DND-41 (cell line): ENCODE measurements at regions not wholly inside any gene's neighbourhood (a gene's known extent, or its start where the extent isn't known, plus 50 kb on each side); places are given as distances from the start of the nearest gene placed in this dataset.

Source experiments
- ATAC-seq: fragments of 200-7000 bp; cut with Tn5 transposase; 3 replicates; pipeline ENCODE4 v1.9.1; 2021; ENCODE audit warnings: low read depth; ENCODE audit not compliant: insufficient read depth
- DNase-seq: peaks from one replicate; pipeline ENCODE4 v3.0.0-alpha.2; 2020
- H2AFZ ChIP-seq: 2 replicates; pipeline ENCODE4 v1.6.0; 2012; ENCODE audit warnings: low read depth, low read length
- H3K27ac ChIP-seq: 2 replicates; pipeline ENCODE4 v1.5.1; 2012; ENCODE audit warnings: low read length, inconsistent platforms
- H3K27me3 ChIP-seq: fragments of 200-600 bp; sonication (generic); 2 replicates; pipeline ENCODE4 v1.6.0; 2012; ENCODE audit warnings: low read length, mild to moderate bottlenecking, inconsistent platforms; ENCODE audit not compliant: insufficient read depth, poor library complexity
- H3K36me3 ChIP-seq: 2 replicates; pipeline ENCODE4 v1.5.1; 2012; ENCODE audit warnings: low read length, inconsistent platforms; ENCODE audit not compliant: insufficient read depth
- H3K4me1 ChIP-seq: 2 replicates; pipeline ENCODE4 v1.5.1; 2012; ENCODE audit warnings: mild to moderate bottlenecking, low read length; ENCODE audit not compliant: insufficient read depth
- H3K4me2 ChIP-seq: 2 replicates; pipeline ENCODE4 v1.6.0; 2012; ENCODE audit warnings: mild to moderate bottlenecking, moderate library complexity, low read length, inconsistent platforms; ENCODE audit not compliant: insufficient read depth
- H3K4me3 ChIP-seq, 2 experiments: fragments of 200-600 bp in 1 of 2; shearing (Covaris generic) in 1 of 2; 2 replicates each; pipeline ENCODE4 v1.5.1; 2012 to 2016; ENCODE audit warnings: inconsistent platforms in 2 of 2, low read length in 2 of 2, mild to moderate bottlenecking in 2 of 2, low read depth in 1 of 2, moderate library complexity in 1 of 2
- H3K79me2 ChIP-seq: 2 replicates; pipeline ENCODE4 v1.6.0; 2012; ENCODE audit warnings: low read length, inconsistent platforms; ENCODE audit not compliant: insufficient read depth
- H3K9ac ChIP-seq: 2 replicates; pipeline ENCODE4 v1.6.0; 2012; ENCODE audit warnings: low read depth, mild to moderate bottlenecking, inconsistent platforms, low read length, moderate library complexity
- H3K9me3 ChIP-seq: 2 replicates; pipeline ENCODE4 v1.5.1; 2012; ENCODE audit warnings: low read length, moderate library complexity, mild to moderate bottlenecking, inconsistent platforms; ENCODE audit not compliant: insufficient read depth, severe bottlenecking
- H4K20me1 ChIP-seq: 2 replicates; pipeline ENCODE4 v1.6.0; 2012; ENCODE audit warnings: low read length; ENCODE audit not compliant: insufficient read depth
- EZH2 ChIP-seq: IDR thresholded peaks from 3 replicates; pipeline ENCODE4 v1.6.1; 2012; ENCODE audit warnings: borderline replicate concordance, low read depth, mild to moderate bottlenecking, moderate library complexity, low read length, inconsistent platforms; ENCODE audit not compliant: severe bottlenecking
- TF ChIP-seq, protein P1 (sequence below): IDR thresholded peaks from 2 replicates; pipeline ENCODE4 v1.5.1; 2012; ENCODE audit warnings: borderline replicate concordance, low read length, moderate library complexity, mild to moderate bottlenecking; ENCODE audit not compliant: poor library complexity, severe bottlenecking; ENCODE audit errors: extremely low read depth

DNA sequence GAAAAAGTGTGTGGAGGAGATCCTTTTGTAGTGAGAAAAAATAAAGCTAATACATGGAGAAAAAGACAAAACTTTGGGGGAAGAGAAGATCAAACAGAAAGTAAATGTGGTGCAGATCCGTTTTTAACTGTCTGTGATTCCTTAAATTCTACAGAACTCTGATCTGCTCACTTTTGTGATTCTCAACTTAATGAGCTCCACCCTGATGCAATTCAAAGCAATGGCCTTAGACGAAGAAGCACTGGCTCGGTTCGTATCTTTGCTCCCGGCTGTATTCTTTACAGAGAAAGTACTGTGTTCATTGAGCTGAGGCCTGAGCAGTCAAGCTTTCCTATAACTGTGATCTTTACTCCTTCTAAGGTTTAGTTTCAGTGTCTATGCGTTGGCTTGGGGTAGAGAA, 453.4 kb downstream of the DMAC1 start:
- no peaks in the 10 kb centered on the region for H3K27me3 ChIP-seq
- no peaks in the 10 kb centered on the region for H3K36me3 ChIP-seq
- H3K9me3 ChIP-seq = peaks cover 5% of the 10 kb centered on the region
- H3K27ac ChIP-seq = no peak overlapping the region
- no peak for ATAC-seq
- no peak overlapping the region for H3K4me3 ChIP-seq
- H3K4me1 ChIP-seq = no peaks in the 10 kb centered on the region
- no peak overlapping the region for H2AFZ ChIP-seq
- no peaks in the 10 kb centered on the region for H3K79me2 ChIP-seq
- no peak for DNase-seq
- H4K20me1 ChIP-seq = no peaks in the 10 kb centered on the region
- TF ChIP-seq, protein P1, sequence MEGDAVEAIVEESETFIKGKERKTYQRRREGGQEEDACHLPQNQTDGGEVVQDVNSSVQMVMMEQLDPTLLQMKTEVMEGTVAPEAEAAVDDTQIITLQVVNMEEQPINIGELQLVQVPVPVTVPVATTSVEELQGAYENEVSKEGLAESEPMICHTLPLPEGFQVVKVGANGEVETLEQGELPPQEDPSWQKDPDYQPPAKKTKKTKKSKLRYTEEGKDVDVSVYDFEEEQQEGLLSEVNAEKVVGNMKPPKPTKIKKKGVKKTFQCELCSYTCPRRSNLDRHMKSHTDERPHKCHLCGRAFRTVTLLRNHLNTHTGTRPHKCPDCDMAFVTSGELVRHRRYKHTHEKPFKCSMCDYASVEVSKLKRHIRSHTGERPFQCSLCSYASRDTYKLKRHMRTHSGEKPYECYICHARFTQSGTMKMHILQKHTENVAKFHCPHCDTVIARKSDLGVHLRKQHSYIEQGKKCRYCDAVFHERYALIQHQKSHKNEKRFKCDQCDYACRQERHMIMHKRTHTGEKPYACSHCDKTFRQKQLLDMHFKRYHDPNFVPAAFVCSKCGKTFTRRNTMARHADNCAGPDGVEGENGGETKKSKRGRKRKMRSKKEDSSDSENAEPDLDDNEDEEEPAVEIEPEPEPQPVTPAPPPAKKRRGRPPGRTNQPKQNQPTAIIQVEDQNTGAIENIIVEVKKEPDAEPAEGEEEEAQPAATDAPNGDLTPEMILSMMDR = no peak
- TF ChIP-seq EZH2 = no peak
- no peak overlapping the region for H3K9ac ChIP-seq
- no peak overlapping the region for H3K4me2 ChIP-seq

DNA sequence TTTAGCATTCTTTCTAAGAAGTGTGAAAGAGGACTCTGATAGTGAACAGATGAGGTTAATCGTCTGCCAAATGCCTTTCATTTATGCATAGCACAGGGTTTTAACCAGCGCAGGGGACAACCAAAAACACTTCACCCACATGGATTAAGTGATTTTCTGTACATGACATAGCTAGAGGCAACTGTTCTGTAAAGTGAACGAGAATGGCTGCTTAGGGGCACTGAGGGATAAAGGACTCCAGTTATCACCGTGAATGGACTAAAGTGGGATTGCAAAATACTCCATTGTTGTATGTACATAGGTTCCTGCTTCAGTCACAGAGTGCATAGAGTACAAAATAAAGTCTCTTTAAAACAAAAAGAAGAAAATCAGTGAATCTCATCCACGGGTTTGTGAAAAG, 456.8 kb downstream of the DMAC1 start:
- no peaks in the 10 kb centered on the region for H3K27me3 ChIP-seq
- ATAC-seq = no peak
- no peak for DNase-seq

DNA sequence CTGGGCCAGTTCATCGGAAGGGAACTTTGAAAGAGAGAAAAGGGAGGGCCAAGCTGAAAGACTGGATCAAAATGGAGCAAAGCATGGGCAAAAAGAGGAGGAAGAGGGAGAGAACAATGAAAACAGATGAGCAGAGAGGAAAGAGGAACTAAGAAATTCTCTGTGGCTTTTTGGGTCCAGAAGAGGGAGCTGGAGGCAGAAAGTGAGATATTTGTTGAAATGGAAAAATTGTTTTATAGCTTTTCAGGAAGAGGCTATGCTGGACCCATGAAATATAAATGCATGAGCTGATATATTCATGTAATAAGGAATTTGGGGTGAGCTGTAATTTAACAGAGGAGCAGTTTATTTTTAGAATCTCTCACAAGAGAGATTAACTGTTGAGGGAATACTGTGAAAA, 457.3 kb downstream of the DMAC1 start:
- no peak for ATAC-seq

More for the DNA sequence above, 456.8 kb downstream of the DMAC1 start:
- no peak overlapping the region for H3K4me3 ChIP-seq
- no peak overlapping the region for H3K4me2 ChIP-seq
- H3K4me1 ChIP-seq = no peaks in the 10 kb centered on the region
- no peaks in the 10 kb centered on the region for H3K36me3 ChIP-seq
- TF ChIP-seq, protein P1 = no peak
- no peak for TF ChIP-seq EZH2
- no peak overlapping the region for H3K27ac ChIP-seq
- H2AFZ ChIP-seq = no peak overlapping the region
- no peaks in the 10 kb centered on the region for H3K9me3 ChIP-seq
- no peak overlapping the region for H3K9ac ChIP-seq
- no peaks in the 10 kb centered on the region for H4K20me1 ChIP-seq
- no peaks in the 10 kb centered on the region for H3K79me2 ChIP-seq

More for the DNA sequence above, 457.3 kb downstream of the DMAC1 start:
- Histone ChIP-seq H3K36me3 (no peaks in the 10 kb centered on the region), H3K4me1 (no peaks in the 10 kb centered on the region), H3K27me3 (no peaks in the 10 kb centered on the region), H3K4me3 (no peak overlapping the region), H3K79me2 (no peaks in the 10 kb centered on the region), H3K4me2 (no peak overlapping the region), H3K27ac (no peak overlapping the region), H4K20me1 (no peaks in the 10 kb centered on the region), H3K9ac (no peak overlapping the region), H2AFZ (peak overlapping the region; percentile 39; the same call in 1 of the 2 replicates), H3K9me3 (no peaks in the 10 kb centered on the region)
- TF ChIP-seq, protein P1 = peak; percentile 9
- TF ChIP-seq EZH2 = no peak
- DNase-seq = no peak
